ENCODE measurements at regions not wholly inside any gene's neighbourhood (a gene's known extent, or its start where the extent isn't known, plus 50 kb on each side); places are given as distances from the start of the nearest gene placed in this dataset.

DNA sequence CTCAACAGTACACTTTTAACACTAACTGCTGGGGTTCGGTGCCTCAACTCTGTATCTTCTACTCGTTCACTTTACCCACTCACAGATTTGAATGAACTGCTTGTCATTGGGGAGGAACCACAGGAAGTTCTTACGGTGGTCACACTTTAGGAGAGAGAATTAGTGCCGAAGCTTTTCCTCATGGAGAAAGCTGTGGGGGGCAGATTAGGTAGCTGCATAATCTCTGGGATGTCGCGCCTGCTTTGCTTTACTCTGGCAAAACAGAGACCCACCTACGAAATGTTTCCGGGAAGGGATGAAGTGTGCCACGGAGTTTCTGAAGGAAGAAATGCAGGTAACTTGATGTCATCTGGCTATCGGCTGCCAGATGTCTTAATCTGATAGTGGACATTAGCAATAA is 949.7 kb upstream of the TENM3 start:
- no peak for DNase-seq (ENCODE audit: low spot score)

- DNase-seq (ENCODE audit: low spot score) = no peak
Observed at GRCh38 chr4:181294421-181294820, 948.8 kb upstream of the TENM3 start.

DNA sequence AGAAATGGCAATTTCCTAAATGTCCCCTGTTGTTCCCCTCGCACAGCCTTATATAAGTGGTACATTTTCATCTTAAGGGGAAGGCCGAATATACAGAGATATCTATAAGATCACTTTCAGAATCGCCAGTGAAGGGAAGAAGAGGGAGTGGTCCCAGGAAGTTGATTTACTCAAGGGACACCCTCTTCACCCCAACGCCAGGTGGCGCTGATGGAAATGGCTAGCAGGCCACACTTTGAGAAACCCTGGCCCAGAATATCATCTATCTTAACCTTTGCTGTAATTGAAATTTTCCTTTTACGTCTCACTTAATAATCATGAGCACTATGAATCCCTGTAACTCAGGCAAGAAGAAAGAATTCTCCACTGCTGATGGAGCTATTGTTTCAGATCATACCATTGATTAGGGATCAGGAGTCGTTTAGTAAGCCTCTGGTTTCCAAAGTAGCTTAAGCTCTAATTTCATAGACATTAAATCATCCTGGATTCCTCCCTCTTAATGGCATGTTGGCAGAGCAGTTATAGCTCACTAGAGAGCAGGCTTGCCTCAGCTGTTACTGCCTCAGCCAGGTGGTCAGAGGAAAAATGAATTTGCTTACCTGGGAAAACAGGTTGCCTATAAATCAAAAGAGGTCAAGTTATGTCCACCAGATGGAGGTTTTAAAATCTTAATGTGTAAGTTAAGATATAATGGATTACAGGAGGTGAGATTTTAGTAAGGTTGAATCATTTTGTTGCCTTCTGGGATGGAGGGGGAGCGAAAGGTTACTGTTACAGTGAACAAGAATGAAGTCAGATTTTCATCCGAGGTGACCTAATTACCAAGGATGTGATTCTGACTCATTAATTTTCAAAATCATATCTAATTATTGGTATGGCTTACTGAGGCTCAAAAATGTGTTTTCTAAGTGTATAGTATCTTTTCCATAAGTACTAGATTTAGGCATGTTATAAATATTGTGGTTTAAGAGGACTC is 941.2 kb upstream of the TENM3 start:
- DNase-seq (ENCODE audit: low spot score) = peak; percentile 7

- no peak for DNase-seq (ENCODE audit: low spot score)
Observed at GRCh38 chr4:181307824-181308223, 935.4 kb upstream of the TENM3 start.

GRCh38 chr4:181308476-181309312 is 934.5 kb upstream of the TENM3 start:
- DNase-seq (ENCODE audit: low spot score) = no peak

DNA sequence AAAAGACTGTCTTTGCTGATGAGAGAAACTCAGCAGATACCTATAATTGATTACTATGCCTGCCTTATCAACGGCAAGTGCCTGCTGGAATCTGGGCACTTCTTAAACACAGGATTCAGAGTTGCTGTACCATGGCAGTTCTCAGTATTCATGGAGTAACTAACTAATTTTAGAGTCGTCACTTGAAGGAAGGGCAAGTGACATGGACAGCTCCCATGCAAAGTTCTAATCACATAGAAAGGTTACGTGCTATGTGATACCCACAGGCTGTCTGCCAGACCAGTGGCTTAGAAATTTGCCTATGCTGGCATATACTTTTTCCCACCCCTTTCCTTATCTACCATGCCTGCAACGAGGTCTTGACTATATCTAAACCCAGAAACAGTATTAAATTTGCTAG is 931.1 kb upstream of the TENM3 start:
- DNase-seq (ENCODE audit: low spot score) = no peak

GRCh38 chr4:181319629-181320028 is 923.6 kb upstream of the TENM3 start:
- no peak for DNase-seq (ENCODE audit: low spot score)

DNA sequence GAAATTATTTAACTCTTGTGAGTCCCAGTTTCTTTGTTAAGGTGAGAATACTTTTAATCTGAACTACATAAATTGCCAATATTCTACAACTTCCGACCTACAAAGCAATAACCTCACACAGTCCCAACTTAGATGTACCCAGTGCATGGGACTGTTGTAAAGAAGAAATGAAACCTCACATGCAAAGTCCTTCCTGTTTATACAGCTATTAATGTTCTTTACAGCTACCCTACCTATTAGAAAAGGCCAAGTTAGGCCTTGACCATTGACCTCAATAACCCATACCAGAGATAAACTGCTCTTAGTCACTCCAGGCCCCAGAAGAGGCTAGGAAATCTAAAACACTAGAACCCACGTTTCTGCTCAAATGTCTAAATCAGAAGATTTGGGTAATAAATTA is 920.1 kb upstream of the TENM3 start:
- DNase-seq (ENCODE audit: low spot score) = no peak

GRCh38 chr4:181330654-181331201 is 912.5 kb upstream of the TENM3 start:
- DNase-seq (ENCODE audit: low spot score) = no peak

DNA sequence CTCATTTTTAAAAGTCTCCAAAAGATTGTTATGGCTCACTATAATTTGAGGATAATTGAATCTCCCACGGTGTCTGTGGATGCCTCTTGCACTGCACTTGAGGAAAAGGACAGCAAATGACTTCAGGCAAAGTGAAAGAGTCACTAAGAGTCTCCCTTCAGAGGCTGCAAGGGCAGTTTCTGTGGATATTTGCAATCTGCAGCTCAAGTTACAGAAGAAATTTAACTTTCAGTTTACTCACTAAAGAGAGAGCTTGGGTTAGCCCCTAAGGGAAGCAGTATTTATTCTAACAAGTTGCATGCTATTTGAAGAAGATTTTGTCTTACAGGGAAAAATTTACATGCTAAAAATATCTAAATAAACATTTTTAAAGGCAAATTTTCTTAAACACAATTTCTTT is 912.0 kb upstream of the TENM3 start:
- no peak for DNase-seq (ENCODE audit: low spot score)

DNA sequence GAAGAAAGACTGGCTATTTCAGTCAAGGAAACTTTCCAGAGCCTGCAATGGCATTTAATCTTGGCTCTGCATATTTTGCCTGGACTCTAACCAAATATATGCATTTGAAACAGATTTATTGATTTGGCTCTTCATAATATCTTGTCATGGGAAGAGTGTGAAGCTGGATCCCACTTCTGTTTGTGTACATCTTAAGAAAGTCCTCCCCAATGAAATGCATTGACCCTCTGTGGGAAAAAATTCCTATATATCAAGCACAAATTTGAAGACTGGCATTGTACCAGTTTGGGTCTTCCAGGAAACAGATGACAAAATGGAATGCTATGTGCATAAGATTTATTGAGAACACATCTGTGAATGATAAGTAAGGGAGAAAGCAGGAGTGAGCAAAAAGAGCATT is 897.3 kb upstream of the TENM3 start:
- DNase-seq (ENCODE audit: low spot score) = no peak

- no peak for DNase-seq (ENCODE audit: low spot score)
Observed at GRCh38 chr4:181350615-181351415, 892.4 kb upstream of the TENM3 start.

GRCh38 chr4:181364504-181364903 is 878.7 kb upstream of the TENM3 start:
- peak; percentile 2 for DNase-seq (ENCODE audit: low spot score)

GRCh38 chr4:181365671-181366070 is 877.5 kb upstream of the TENM3 start:
- no peak for DNase-seq (ENCODE audit: low spot score)

- DNase-seq (ENCODE audit: low spot score) = no peak
Observed at GRCh38 chr4:181372014-181372413, 871.2 kb upstream of the TENM3 start.

- no peak for DNase-seq (ENCODE audit: low spot score)
Observed at GRCh38 chr4:181376058-181376457, 867.1 kb upstream of the TENM3 start.

DNA sequence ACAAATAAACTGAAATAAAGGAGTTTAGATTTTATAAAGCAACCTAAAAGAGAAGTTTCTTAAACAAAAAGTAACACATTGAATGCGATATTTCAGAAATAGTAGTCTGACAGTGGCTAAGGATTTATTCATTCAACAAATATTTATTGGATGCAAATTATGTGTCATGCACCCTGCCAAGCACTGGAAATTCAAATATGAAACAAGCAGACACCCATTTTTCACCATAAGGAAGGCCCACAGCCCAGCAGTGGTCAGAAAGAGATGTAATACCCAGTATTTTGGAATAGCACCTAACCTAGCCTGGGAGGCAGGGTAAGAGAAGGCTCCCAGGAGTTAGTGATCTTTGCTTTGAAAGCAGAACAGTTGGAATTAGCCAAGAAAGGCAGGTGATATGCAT is 855.1 kb upstream of the TENM3 start:
- DNase-seq (ENCODE audit: low spot score) = no peak

- no peak for DNase-seq (ENCODE audit: low spot score)
Observed at GRCh38 chr4:181416966-181417365, 826.2 kb upstream of the TENM3 start.

- DNase-seq (ENCODE audit: low spot score) = no peak
Observed at GRCh38 chr4:181418496-181418895, 824.7 kb upstream of the TENM3 start.

GRCh38 chr4:181420950-181421349 is 822.3 kb upstream of the TENM3 start:
- DNase-seq (ENCODE audit: low spot score) = no peak

GRCh38 chr4:181424362-181425016 is 818.7 kb upstream of the TENM3 start:
- no peak for DNase-seq (ENCODE audit: low spot score)

Data from AG08395 (cell line).